Kidney epithelial cell (primary cell): ENCODE measurements at regions not wholly inside any gene's neighbourhood (a gene's known extent, or its start where the extent isn't known, plus 50 kb on each side); places are given as distances from the start of the nearest gene placed in this dataset.
"Not testable (repeated sequence)": the region's sequence is repeated elsewhere in the genome, so short reads cannot be mapped to it uniquely, and the experiment has no call there.

Experiments used
- DNase-seq: peaks from one replicate; pipeline ENCODE4 v3.0.0-alpha.2; 2010; ENCODE audit warnings: low read depth
- H3K27me3 ChIP-seq: 2 replicates; pipeline ENCODE4 v1.6.0; 2011; ENCODE audit warnings: low read length; ENCODE audit not compliant: control insufficient read depth, insufficient read depth
- H3K36me3 ChIP-seq: 2 replicates; pipeline ENCODE4 v1.5.1; 2011; ENCODE audit warnings: low read length; ENCODE audit not compliant: control insufficient read depth, insufficient read depth
- H3K4me3 ChIP-seq: 2 replicates; pipeline ENCODE4 v1.5.1; 2011; ENCODE audit warnings: low read depth, mild to moderate bottlenecking, control low read depth, low read length
- CTCF ChIP-seq: IDR thresholded peaks from 2 replicates; pipeline ENCODE4 v1.5.1; 2011; ENCODE audit warnings: mild to moderate bottlenecking, moderate library complexity, low read length, control low read depth, inconsistent platforms; ENCODE audit not compliant: insufficient read depth, poor library complexity, severe bottlenecking

- no peak for TF ChIP-seq CTCF
- H3K4me3 ChIP-seq: no peak overlapping the region
- H3K27me3 ChIP-seq: no peaks in the 10 kb centered on the region
- DNase-seq: no peak
- no peaks in the 10 kb centered on the region for H3K36me3 ChIP-seq
Observed at GRCh38 chr6:67458265-67458664, 1176.8 kb upstream of the ADGRB3 start.

- no peak for TF ChIP-seq CTCF
- DNase-seq: no peak
- H3K4me3 ChIP-seq: no peak overlapping the region
Observed at GRCh38 chr6:67451874-67452273, 1183.2 kb upstream of the ADGRB3 start.

GRCh38 chr6:67450641-67451040 is 1184.4 kb upstream of the ADGRB3 start:
- no peak for TF ChIP-seq CTCF
- Histone ChIP-seq H3K27me3 (no peaks in the 10 kb centered on the region), H3K4me3 (no peak overlapping the region), H3K36me3 (no peaks in the 10 kb centered on the region)
- no peak for DNase-seq

More at GRCh38 chr6:67451874-67452273, 1183.2 kb upstream of the ADGRB3 start:
- Histone ChIP-seq H3K27me3 (no peaks in the 10 kb centered on the region), H3K36me3 (no peaks in the 10 kb centered on the region)

GRCh38 chr6:67449602-67450001 is 1185.5 kb upstream of the ADGRB3 start:
- no peak for TF ChIP-seq CTCF
- no peak for DNase-seq

GRCh38 chr6:67433124-67433523 is 1202.0 kb upstream of the ADGRB3 start:
- TF ChIP-seq CTCF: no peak
- no peak for DNase-seq
- no peak overlapping the region for H3K4me3 ChIP-seq
- H3K36me3 ChIP-seq: no peaks in the 10 kb centered on the region
- no peaks in the 10 kb centered on the region for H3K27me3 ChIP-seq

More at GRCh38 chr6:67449602-67450001, 1185.5 kb upstream of the ADGRB3 start:
- Histone ChIP-seq H3K27me3 (no peaks in the 10 kb centered on the region), H3K4me3 (no peak overlapping the region), H3K36me3 (no peaks in the 10 kb centered on the region)

- no peak for DNase-seq
- Histone ChIP-seq H3K36me3 (no peaks in the 10 kb centered on the region), H3K27me3 (no peaks in the 10 kb centered on the region), H3K4me3 (no peak overlapping the region)
- TF ChIP-seq CTCF: no peak
Observed at GRCh38 chr6:67431076-67431475, 1204.0 kb upstream of the ADGRB3 start.

GRCh38 chr6:67426686-67427085 is 1208.4 kb upstream of the ADGRB3 start:
- not testable (repeated sequence) for H3K4me3 ChIP-seq, DNase-seq, H3K36me3 ChIP-seq, H3K27me3 ChIP-seq
